Trophoblast cell (in vitro differentiated cells and primary cell): ENCODE measurements at regions not wholly inside any gene's neighbourhood (a gene's known extent, or its start where the extent isn't known, plus 50 kb on each side); places are given as distances from the start of the nearest gene placed in this dataset.

Source experiments
- DNase-seq, 2 donors: peaks; one replicate each; pipeline ENCODE4 v3.0.0-alpha.2; 2016
- H2AFZ ChIP-seq: 2 replicates; pipeline ENCODE4 v1.6.1; 2013; ENCODE audit warnings: low read length, moderate library complexity, mild to moderate bottlenecking; ENCODE audit not compliant: insufficient read depth, poor library complexity
- H2AK5ac ChIP-seq: 2 replicates; pipeline ENCODE4 v1.6.1; 2013; ENCODE audit warnings: mild to moderate bottlenecking, low read length
- H2BK120ac ChIP-seq: 2 replicates; pipeline ENCODE4 v1.6.1; 2013; ENCODE audit warnings: low read length, mild to moderate bottlenecking, moderate library complexity; ENCODE audit not compliant: insufficient read depth, poor library complexity
- H2BK12ac ChIP-seq: 2 replicates; pipeline ENCODE4 v1.6.1; 2013; ENCODE audit warnings: mild to moderate bottlenecking, low read length, moderate library complexity
- H2BK5ac ChIP-seq: 2 replicates; pipeline ENCODE4 v1.6.1; 2013; ENCODE audit warnings: low read length, low read depth, moderate library complexity, mild to moderate bottlenecking; ENCODE audit not compliant: poor library complexity
- H3K14ac ChIP-seq: 2 replicates; pipeline ENCODE4 v1.6.1; 2013; ENCODE audit warnings: mild to moderate bottlenecking, low read length
- H3K18ac ChIP-seq: 2 replicates; pipeline ENCODE4 v1.6.1; 2013; ENCODE audit warnings: mild to moderate bottlenecking, low read length
- H3K23ac ChIP-seq: 2 replicates; pipeline ENCODE4 v1.6.1; 2013; ENCODE audit warnings: low read length
- H3K27ac ChIP-seq: 2 replicates; pipeline ENCODE4 v1.5.1; 2013; ENCODE audit warnings: low read depth, mild to moderate bottlenecking, inconsistent platforms, low read length, moderate library complexity
- H3K27me3 ChIP-seq: 2 replicates; pipeline ENCODE4 v1.6.1; 2013; ENCODE audit warnings: inconsistent platforms, mild to moderate bottlenecking, low read length, moderate library complexity; ENCODE audit not compliant: insufficient read depth
- H3K36me3 ChIP-seq, 2 experiments: 1 replicate in 1 of 2; 2 replicates in 1 of 2; pipeline ENCODE4 v1.6.1; 2013; ENCODE audit warnings: low read length in 2 of 2, mild to moderate bottlenecking in 2 of 2, moderate library complexity in 1 of 2; ENCODE audit not compliant: insufficient read depth in 2 of 2, control insufficient read depth in 1 of 2
- H3K4ac ChIP-seq: 2 replicates; pipeline ENCODE4 v1.6.1; 2013; ENCODE audit warnings: low read depth, mild to moderate bottlenecking, low read length, moderate library complexity
- H3K4me1 ChIP-seq, 2 experiments: 1 replicate in 1 of 2; 2 replicates in 1 of 2; pipeline ENCODE4 v1.6.1; 2013; ENCODE audit warnings: low read length in 2 of 2, mild to moderate bottlenecking in 2 of 2, moderate library complexity in 1 of 2; ENCODE audit not compliant: insufficient read depth in 2 of 2, control insufficient read depth in 1 of 2
- H3K4me2 ChIP-seq: 2 replicates; pipeline ENCODE4 v1.6.1; 2013; ENCODE audit warnings: inconsistent platforms, mild to moderate bottlenecking, low read length, moderate library complexity
- H3K4me3 ChIP-seq: 2 replicates; pipeline ENCODE4 v1.5.1; 2013; ENCODE audit warnings: mild to moderate bottlenecking, low read depth, low read length, inconsistent platforms
- H3K79me1 ChIP-seq: one replicate; pipeline ENCODE4 v1.6.1; 2013; ENCODE audit warnings: low read length
- H3K79me2 ChIP-seq: 2 replicates; pipeline ENCODE4 v1.6.1; 2013; ENCODE audit warnings: low read length, mild to moderate bottlenecking; ENCODE audit not compliant: control insufficient read depth, insufficient read depth, poor library complexity
- H3K9ac ChIP-seq: 2 replicates; pipeline ENCODE4 v1.6.1; 2013; ENCODE audit warnings: mild to moderate bottlenecking, low read length
- H3K9me3 ChIP-seq: 2 replicates; pipeline ENCODE4 v1.6.1; 2013; ENCODE audit warnings: low read depth, mild to moderate bottlenecking, control low read depth, inconsistent platforms, low read length; ENCODE audit not compliant: insufficient read depth
- H4K12ac ChIP-seq: 2 replicates; pipeline ENCODE4 v1.6.1; 2013; ENCODE audit warnings: low read depth, mild to moderate bottlenecking, low read length, moderate library complexity
- H4K8ac ChIP-seq: 2 replicates; pipeline ENCODE4 v1.6.1; 2013; ENCODE audit warnings: low read depth, mild to moderate bottlenecking, low read length, moderate library complexity
- H4K91ac ChIP-seq: one replicate; pipeline ENCODE4 v1.6.1; 2013; ENCODE audit warnings: low read depth, mild to moderate bottlenecking, low read length, moderate library complexity
- WGBS: extraction: QIAGEN DNeasy Blood & Tissue Kit; methylation state at CpG from one replicate; pipeline ENCODE4 v1.1.7; 2013; ENCODE audit warnings: missing lambda C conversion rate; ENCODE audit not compliant: insufficient read length, insufficient coverage; ENCODE audit errors: extremely low coverage; 5-methylcytosine and 5-hydroxymethylcytosine counted together

DNA sequence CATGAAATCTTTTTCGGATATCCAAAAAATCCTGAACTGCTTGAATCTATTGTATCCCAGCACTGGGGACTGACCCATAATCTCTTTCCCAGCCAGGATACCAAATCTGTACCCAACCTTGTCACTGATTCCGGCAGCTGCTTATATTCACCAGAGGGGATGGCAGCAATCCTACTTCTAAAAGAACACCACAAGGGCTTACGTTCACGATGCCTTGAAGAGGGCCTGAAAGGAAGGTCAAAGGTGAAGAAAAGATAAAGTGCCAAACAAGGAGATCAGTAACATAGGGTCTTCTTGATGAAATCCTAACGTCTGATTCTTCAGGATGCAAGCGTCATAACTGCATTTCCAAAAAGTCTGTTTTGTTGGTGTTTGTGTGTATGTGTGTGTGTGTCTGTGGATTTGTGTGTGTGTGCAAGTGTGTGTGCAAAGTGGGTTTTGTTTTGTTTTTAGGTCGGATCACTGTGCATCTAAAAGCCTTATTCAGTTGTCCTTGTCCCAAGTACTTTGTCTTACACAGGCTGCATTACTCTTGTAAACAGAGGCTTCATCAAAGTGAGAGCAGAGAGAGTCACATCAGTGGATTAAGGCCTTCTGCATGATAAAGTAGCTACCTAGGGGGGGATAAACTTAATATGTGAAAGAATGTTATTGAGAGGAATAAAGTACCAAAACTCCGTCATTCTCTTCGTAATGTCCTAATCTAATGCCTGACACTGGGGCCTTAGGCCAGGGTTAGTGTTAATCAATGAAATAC, 179.3 kb downstream of the BARHL2 start:
- H3K4me1 ChIP-seq = no peaks in the 10 kb centered on the region
- H3K27me3 ChIP-seq = no peaks in the 10 kb centered on the region
- no peak overlapping the region for H2BK120ac ChIP-seq
- no peak overlapping the region for H3K14ac ChIP-seq
- H2BK5ac ChIP-seq = no peak overlapping the region
- no peak overlapping the region for H3K4ac ChIP-seq
- no peak overlapping the region for H4K12ac ChIP-seq
- DNase-seq = no peak
- no peak overlapping the region for H2AK5ac ChIP-seq
- H2BK12ac ChIP-seq = no peak overlapping the region
- no peaks in the 10 kb centered on the region for H3K9me3 ChIP-seq
- no peak overlapping the region for H3K27ac ChIP-seq
- H3K9ac ChIP-seq = no peak overlapping the region
- H4K91ac ChIP-seq = no peak overlapping the region
- H3K23ac ChIP-seq = no peak overlapping the region
- WGBS = no CpG with 5 or more reads among the region's 9 CpGs
- no peaks in the 10 kb centered on the region for H3K79me1 ChIP-seq
- H3K79me2 ChIP-seq = no peaks in the 10 kb centered on the region
- no peak overlapping the region for H3K4me2 ChIP-seq
- H3K36me3 ChIP-seq = no peaks in the 10 kb centered on the region
- H3K4me3 ChIP-seq = no peak overlapping the region
- no peak overlapping the region for H2AFZ ChIP-seq
- H4K8ac ChIP-seq = no peak overlapping the region
- H3K18ac ChIP-seq = no peak overlapping the region

DNA sequence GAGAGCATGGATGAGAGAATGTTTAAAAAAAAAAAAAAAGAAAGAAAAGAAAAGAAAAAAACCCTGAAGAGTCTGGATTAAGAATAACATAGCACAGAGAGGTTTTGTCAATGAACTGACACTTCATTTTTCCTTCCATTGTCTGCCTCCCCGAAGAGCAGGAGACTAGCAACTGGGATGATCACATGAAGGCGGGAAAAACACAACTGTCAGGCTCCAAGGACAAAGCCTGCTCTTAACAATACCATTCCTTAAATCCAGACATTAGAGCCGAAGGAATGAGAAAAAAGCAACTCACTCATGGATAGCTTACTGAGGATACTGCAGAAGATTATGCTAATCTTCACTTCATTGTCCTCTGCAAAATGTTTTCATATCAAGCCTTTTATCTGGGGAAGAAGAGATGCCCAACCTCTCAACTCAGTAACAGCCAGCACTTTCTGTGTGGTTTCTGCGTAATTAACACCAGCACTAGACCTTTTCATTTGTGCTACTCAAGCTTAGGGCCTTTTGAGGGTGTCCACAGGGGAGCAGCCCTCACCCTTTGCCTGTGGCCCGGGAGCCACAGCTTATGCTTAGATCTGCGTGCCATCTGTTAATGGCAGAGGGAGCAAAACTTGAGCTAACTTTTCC, 182.3 kb downstream of the BARHL2 start:
- H2BK5ac ChIP-seq = no peak overlapping the region
- no peak overlapping the region for H4K12ac ChIP-seq
- no peaks in the 10 kb centered on the region for H3K9me3 ChIP-seq
- H2BK12ac ChIP-seq = no peak overlapping the region
- no peak overlapping the region for H2AK5ac ChIP-seq
- H4K91ac ChIP-seq = no peak overlapping the region
- H3K9ac ChIP-seq = no peak overlapping the region
- no peak overlapping the region for H2BK120ac ChIP-seq
- no peaks in the 10 kb centered on the region for H3K79me2 ChIP-seq
- H3K23ac ChIP-seq = no peak overlapping the region
- no peaks in the 10 kb centered on the region for H3K27me3 ChIP-seq
- no peaks in the 10 kb centered on the region for H3K4me1 ChIP-seq
- no peak overlapping the region for H3K4me2 ChIP-seq
- WGBS = no CpG with 5 or more reads among the region's 6 CpGs
- H3K14ac ChIP-seq = no peak overlapping the region
- no peak overlapping the region for H3K18ac ChIP-seq
- H3K79me1 ChIP-seq = no peaks in the 10 kb centered on the region
- H4K8ac ChIP-seq = no peak overlapping the region
- H3K36me3 ChIP-seq = no peaks in the 10 kb centered on the region
- no peak overlapping the region for H3K4ac ChIP-seq
- no peak for DNase-seq
- H3K27ac ChIP-seq = no peak overlapping the region
- no peak overlapping the region for H3K4me3 ChIP-seq
- no peak overlapping the region for H2AFZ ChIP-seq

DNA sequence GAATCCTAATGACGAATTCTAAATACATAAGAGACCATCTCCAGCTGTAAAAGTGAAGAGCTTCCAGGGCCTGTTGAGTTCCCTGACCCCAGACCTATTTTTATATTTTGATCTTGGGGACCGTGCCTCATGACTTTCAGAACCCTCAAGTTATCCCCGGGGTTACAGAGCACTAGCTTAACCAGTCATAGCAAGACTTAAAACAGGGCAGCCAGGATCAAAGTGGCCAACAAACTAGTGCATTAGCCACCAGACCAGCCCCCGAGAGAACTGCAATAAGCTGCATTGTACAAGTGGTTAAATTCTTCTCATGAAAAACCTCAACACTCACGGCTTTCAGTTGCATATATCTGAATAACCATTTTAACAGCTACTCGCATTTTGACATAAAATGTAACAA, 183.0 kb downstream of the BARHL2 start:
- H3K9me3 ChIP-seq = no peaks in the 10 kb centered on the region
- no peak overlapping the region for H4K12ac ChIP-seq
- H3K4ac ChIP-seq = no peak overlapping the region
- H2BK120ac ChIP-seq = no peak overlapping the region
- no peaks in the 10 kb centered on the region for H3K36me3 ChIP-seq
- no peak overlapping the region for H3K23ac ChIP-seq
- H3K4me3 ChIP-seq = no peak overlapping the region
- H3K79me1 ChIP-seq = no peaks in the 10 kb centered on the region
- no peak overlapping the region for H2AK5ac ChIP-seq
- no peak overlapping the region for H2AFZ ChIP-seq
- H3K14ac ChIP-seq = no peak overlapping the region
- no peaks in the 10 kb centered on the region for H3K27me3 ChIP-seq
- WGBS = no CpG with 5 or more reads among the region's 6 CpGs
- H3K18ac ChIP-seq = no peak overlapping the region
- DNase-seq = no peak
- no peak overlapping the region for H4K91ac ChIP-seq
- H2BK12ac ChIP-seq = no peak overlapping the region
- H3K27ac ChIP-seq = no peak overlapping the region
- H2BK5ac ChIP-seq = no peak overlapping the region
- H4K8ac ChIP-seq = no peak overlapping the region
- no peak overlapping the region for H3K4me2 ChIP-seq
- no peak overlapping the region for H3K9ac ChIP-seq
- no peaks in the 10 kb centered on the region for H3K79me2 ChIP-seq
- H3K4me1 ChIP-seq = no peaks in the 10 kb centered on the region

DNA sequence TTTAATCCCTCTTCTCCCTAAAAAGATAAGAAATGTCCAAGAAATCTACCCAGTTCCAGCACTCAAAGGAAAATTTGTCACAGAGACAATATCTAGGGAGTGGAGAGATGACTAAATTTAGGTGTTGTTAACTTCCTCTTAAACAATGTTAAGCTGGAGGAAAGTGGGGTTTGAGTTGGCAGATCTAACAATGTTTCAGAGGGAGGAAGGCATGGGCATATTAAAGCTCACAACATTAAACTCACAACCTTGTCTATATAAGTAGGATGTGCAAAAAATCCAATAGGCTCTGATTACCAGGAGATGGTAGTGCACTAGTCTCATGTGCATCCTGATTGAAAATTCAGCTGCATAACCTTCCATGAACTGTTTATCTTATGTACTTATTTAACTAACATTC, 190.1 kb downstream of the BARHL2 start:
- no peak overlapping the region for H4K8ac ChIP-seq
- no peak overlapping the region for H4K91ac ChIP-seq
- H3K27ac ChIP-seq = no peak overlapping the region

More for the DNA sequence above, 190.1 kb downstream of the BARHL2 start:
- H2AK5ac ChIP-seq = no peak overlapping the region
- no peak overlapping the region for H3K14ac ChIP-seq
- no peaks in the 10 kb centered on the region for H3K36me3 ChIP-seq
- no peak for DNase-seq
- no peak overlapping the region for H3K23ac ChIP-seq
- H2BK5ac ChIP-seq = no peak overlapping the region
- H3K4ac ChIP-seq = no peak overlapping the region
- H2AFZ ChIP-seq = no peak overlapping the region
- no peak overlapping the region for H3K18ac ChIP-seq
- H4K12ac ChIP-seq = no peak overlapping the region
- H3K4me1 ChIP-seq = no peaks in the 10 kb centered on the region
- H2BK120ac ChIP-seq = no peak overlapping the region
- no peaks in the 10 kb centered on the region for H3K27me3 ChIP-seq
- no peaks in the 10 kb centered on the region for H3K79me1 ChIP-seq
- H2BK12ac ChIP-seq = no peak overlapping the region
- no peaks in the 10 kb centered on the region for H3K9me3 ChIP-seq
- H3K4me2 ChIP-seq = no peak overlapping the region
- no peaks in the 10 kb centered on the region for H3K79me2 ChIP-seq
- no peak overlapping the region for H3K9ac ChIP-seq
- no peak overlapping the region for H3K4me3 ChIP-seq
